ENCODE measurements at regions not wholly inside any gene's neighbourhood (a gene's known extent, or its start where the extent isn't known, plus 50 kb on each side); places are given as distances from the start of the nearest gene placed in this dataset.

- TF ChIP-seq, protein P1, sequence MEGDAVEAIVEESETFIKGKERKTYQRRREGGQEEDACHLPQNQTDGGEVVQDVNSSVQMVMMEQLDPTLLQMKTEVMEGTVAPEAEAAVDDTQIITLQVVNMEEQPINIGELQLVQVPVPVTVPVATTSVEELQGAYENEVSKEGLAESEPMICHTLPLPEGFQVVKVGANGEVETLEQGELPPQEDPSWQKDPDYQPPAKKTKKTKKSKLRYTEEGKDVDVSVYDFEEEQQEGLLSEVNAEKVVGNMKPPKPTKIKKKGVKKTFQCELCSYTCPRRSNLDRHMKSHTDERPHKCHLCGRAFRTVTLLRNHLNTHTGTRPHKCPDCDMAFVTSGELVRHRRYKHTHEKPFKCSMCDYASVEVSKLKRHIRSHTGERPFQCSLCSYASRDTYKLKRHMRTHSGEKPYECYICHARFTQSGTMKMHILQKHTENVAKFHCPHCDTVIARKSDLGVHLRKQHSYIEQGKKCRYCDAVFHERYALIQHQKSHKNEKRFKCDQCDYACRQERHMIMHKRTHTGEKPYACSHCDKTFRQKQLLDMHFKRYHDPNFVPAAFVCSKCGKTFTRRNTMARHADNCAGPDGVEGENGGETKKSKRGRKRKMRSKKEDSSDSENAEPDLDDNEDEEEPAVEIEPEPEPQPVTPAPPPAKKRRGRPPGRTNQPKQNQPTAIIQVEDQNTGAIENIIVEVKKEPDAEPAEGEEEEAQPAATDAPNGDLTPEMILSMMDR (IDR thresholded peaks at IDR 0.05): no peak
- no peak for TF ChIP-seq POLR2A (IDR thresholded peaks at IDR 0.05)
These were observed 149.6 kb downstream of the IRS2 start for GRCh38 chr13:109636736-109637135.
